ENCODE measurements at regions not wholly inside any gene's neighbourhood (a gene's known extent, or its start where the extent isn't known, plus 50 kb on each side); places are given as distances from the start of the nearest gene placed in this dataset.

- TF ChIP-seq ZNF274 (IDR thresholded peaks at IDR 0.05; ENCODE audit: low read depth, low read length): no peak
- H3K4me3 ChIP-seq (ENCODE audit: low read length): no peak overlapping the region
Observed at GRCh38 chr9:94005272-94005901, 50.2 kb upstream of the BARX1 start.
